ENCODE measurements at regions not wholly inside any gene's neighbourhood (a gene's known extent, or its start where the extent isn't known, plus 50 kb on each side); places are given as distances from the start of the nearest gene placed in this dataset.

- 58 to 76% methylated on average over 2 to 5 of the region's 5 CpGs for WGBS, 2 donors (ENCODE audit: low coverage in 1 of 2)
- Histone ChIP-seq H3K36me3 (no peaks in the 10 kb centered on the region), H3K4me3 (no peak overlapping the region), H3K27ac (peak overlapping the region in 1 of 4 donors; percentile 10), H3K4me1 (no peaks in the 10 kb centered on the region), H3K9me3 (no peaks in the 10 kb centered on the region), H3K27me3 (no peaks in the 10 kb centered on the region)
- ATAC-seq, result no peak
- TF ChIP-seq CTCF (IDR thresholded peaks at IDR 0.05), result no peak
- no peak for TF ChIP-seq POLR2A (IDR thresholded peaks at IDR 0.05)
- TF ChIP-seq POLR2AphosphoS5 (IDR thresholded peaks at IDR 0.05), result no peak
- TF ChIP-seq EP300 (IDR thresholded peaks at IDR 0.05), result no peak
These were observed 699.9 kb upstream of the ZNF385D start for GRCh38 chr3:22450786-22451400.

DNA sequence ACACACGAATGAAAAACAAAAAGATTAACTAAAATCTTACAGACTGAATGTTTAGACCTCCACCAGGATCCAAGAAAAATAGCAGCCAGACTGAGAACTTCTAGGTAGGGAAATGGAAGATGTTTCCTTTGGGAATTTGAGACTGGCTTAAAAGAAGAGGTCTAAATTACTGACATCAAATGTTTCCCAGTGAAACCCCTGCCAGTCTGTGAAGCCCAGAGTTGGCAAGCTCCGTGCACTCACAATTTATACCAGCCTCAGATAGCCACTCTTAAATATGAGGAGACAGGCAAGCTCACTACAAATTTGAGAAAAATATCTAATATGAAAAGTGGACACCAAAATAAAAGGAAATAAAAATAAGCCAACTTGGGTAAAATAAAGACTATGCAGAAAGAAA is 700.5 kb upstream of the ZNF385D start:
- no peak for ATAC-seq

DNA sequence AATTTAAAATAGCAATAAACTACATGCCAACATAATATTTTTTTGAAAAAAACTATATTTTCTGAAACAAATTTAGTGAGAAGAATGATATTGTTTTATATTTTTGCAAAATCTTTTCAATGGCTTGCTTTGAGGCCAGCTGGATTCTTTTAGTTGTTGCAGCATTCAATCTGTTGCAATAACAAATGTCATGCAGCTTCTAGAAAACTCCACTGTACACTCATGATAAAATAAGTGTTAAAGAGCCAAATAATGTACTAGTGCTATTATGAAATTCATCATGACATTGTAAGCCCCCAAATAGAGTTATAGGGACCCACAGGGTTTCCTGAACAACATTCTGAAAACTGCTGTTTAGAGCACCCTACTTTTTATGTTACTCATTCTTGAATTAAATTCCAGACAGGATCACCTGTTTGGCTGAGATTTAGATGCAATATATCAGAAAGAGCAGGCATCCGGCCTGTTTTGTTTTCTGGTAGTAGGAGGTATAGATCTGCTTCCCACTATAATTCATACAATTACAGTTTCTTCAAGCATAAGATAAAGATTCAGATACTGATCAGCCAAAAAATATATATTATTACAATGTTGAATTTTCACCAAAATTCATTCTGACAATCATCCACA is 703.0 kb upstream of the ZNF385D start:
- TF ChIP-seq EP300 (IDR thresholded peaks at IDR 0.05) (no peak), POLR2A (IDR thresholded peaks at IDR 0.05) (no peak), POLR2AphosphoS5 (IDR thresholded peaks at IDR 0.05) (no peak), CTCF (IDR thresholded peaks at IDR 0.05) (no peak)
- Histone ChIP-seq H3K27me3 (no peaks in the 10 kb centered on the region), H3K36me3 (no peaks in the 10 kb centered on the region), H3K4me1 (no peaks in the 10 kb centered on the region), H3K27ac (no peak overlapping the region), H3K9me3 (no peaks in the 10 kb centered on the region), H3K4me3 (no peak overlapping the region)
- 35 to 43% methylated on average over 1 of the region's 1 CpG for WGBS, 2 donors (ENCODE audit: low coverage in 1 of 2)
- no peak for ATAC-seq

More for the DNA sequence above, 700.5 kb upstream of the ZNF385D start:
- no peaks in the 10 kb centered on the region for H3K9me3 ChIP-seq
- no peaks in the 10 kb centered on the region for H3K27me3 ChIP-seq
- H3K4me1 ChIP-seq, result no peaks in the 10 kb centered on the region
- WGBS, 2 donors (ENCODE audit: low coverage in 1 of 2), result 37 to 85% methylated on average over 2 of the region's 2 CpGs
- H3K36me3 ChIP-seq, result no peaks in the 10 kb centered on the region
- no peak overlapping the region for H3K27ac ChIP-seq
- TF ChIP-seq POLR2AphosphoS5 (IDR thresholded peaks at IDR 0.05), result no peak
- TF ChIP-seq CTCF (IDR thresholded peaks at IDR 0.05), result no peak
- no peak for TF ChIP-seq POLR2A (IDR thresholded peaks at IDR 0.05)
- TF ChIP-seq EP300 (IDR thresholded peaks at IDR 0.05), result no peak
- H3K4me3 ChIP-seq, result no peak overlapping the region

GRCh38 chr3:22469995-22470394 is 719.0 kb upstream of the ZNF385D start:
- no peaks in the 10 kb centered on the region for H3K4me1 ChIP-seq
- no peaks in the 10 kb centered on the region for H3K9me3 ChIP-seq
- no peak overlapping the region for H3K4me3 ChIP-seq
- no peak for ATAC-seq
- H3K27ac ChIP-seq, result no peak overlapping the region
- H3K27me3 ChIP-seq, result no peaks in the 10 kb centered on the region
- no peaks in the 10 kb centered on the region for H3K36me3 ChIP-seq
- TF ChIP-seq POLR2AphosphoS5 (IDR thresholded peaks at IDR 0.05) (no peak), EP300 (IDR thresholded peaks at IDR 0.05) (no peak), CTCF (IDR thresholded peaks at IDR 0.05) (no peak)
- 86 to 92% methylated on average over 4 of the region's 4 CpGs for WGBS, 2 donors (ENCODE audit: low coverage in 1 of 2)

DNA sequence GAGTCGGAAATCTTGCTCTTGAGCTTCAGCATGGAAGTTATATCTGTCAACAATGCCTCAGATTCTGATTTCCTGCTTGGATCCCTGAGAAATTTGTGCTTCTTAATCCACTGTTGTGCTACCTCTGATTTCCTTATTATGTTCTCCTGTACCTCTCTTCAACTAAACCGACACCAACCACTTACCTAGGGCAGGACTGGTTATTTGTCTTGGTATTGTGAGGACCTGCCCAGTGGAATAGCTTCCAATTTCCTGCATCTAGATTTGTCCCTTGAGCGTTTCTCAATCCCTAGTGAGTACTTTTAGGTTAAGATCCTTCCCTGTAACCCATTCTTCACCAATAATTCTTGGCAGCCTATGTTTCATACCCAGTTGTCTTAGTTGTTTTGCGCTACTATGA is 720.5 kb upstream of the ZNF385D start:
- WGBS, 2 donors (ENCODE audit: low coverage in 1 of 2), result 86 to 92% methylated on average over 4 of the region's 4 CpGs
- ATAC-seq, result no peak

More for the DNA sequence above, 720.5 kb upstream of the ZNF385D start:
- no peak overlapping the region for H3K4me3 ChIP-seq
- H3K27me3 ChIP-seq, result no peaks in the 10 kb centered on the region
- no peaks in the 10 kb centered on the region for H3K9me3 ChIP-seq
- H3K4me1 ChIP-seq, result no peaks in the 10 kb centered on the region
- TF ChIP-seq POLR2AphosphoS5 (IDR thresholded peaks at IDR 0.05) (no peak), EP300 (IDR thresholded peaks at IDR 0.05) (no peak), POLR2A (IDR thresholded peaks at IDR 0.05) (no peak), CTCF (IDR thresholded peaks at IDR 0.05) (no peak)
- H3K27ac ChIP-seq, result no peak overlapping the region
- H3K36me3 ChIP-seq, result no peaks in the 10 kb centered on the region

Data from gastroesophageal sphincter (tissue), 4 donors.